GM12878 (cell line): ENCODE measurements at regions not wholly inside any gene's neighbourhood (a gene's known extent, or its start where the extent isn't known, plus 50 kb on each side); places are given as distances from the start of the nearest gene placed in this dataset.

Experiments
- ATAC-seq: fragments of 200-7000 bp; cut with Tn5 transposase; 3 replicates; pipeline ENCODE4 v1.9.1; 2020; ENCODE audit warnings: mild to moderate bottlenecking, moderate library complexity
- BruUV-seq: library from RNA; stranded (reverse); fragments of 400-500 nt; replicated peaks from 2 replicates; lab custom pipeline; 2021; lab: Mats Ljungman, UMichigan
- CTCF ChIA-PET: fragments of 300-600 bp; sonication (Branson Sonifier 250); formaldehyde crosslinking; extraction: SDS; loops from one replicate; lab custom pipeline; 2021; ENCODE audit warnings: inconsistent platforms; lab: Yijun Ruan, JAX
- POLR2A ChIA-PET: fragments of 350-600 bp; formaldehyde crosslinking; extraction: SDS; loops from one replicate; lab custom pipeline; 2021; ENCODE audit warnings: inconsistent platforms; lab: Charles Lee
- RAD21 ChIA-PET: fragments of 300-600 bp; sonication (Branson Sonifier 250); formaldehyde crosslinking; loops from one replicate; lab custom pipeline; 2023; ENCODE audit warnings: antibody characterized with exemption; ENCODE audit not compliant: unreplicated experiment; lab: Charles Lee
- SMC1A ChIA-PET: fragments of 300-600 bp; sonication (Branson Sonifier 250); formaldehyde crosslinking; loops from one replicate; lab custom pipeline; 2023; ENCODE audit not compliant: unreplicated experiment, uncharacterized antibody; lab: Charles Lee
- DNase-seq: peaks from one replicate; pipeline ENCODE4 v3.0.0-alpha.2; 2011; ENCODE audit warnings: low read depth, low spot score
- FAIRE-seq: peaks from 3 replicates; lab custom pipeline; 2011; peaks lifted over from hg19 to GRCh38; lab: Jason Lieb, UNC
- H2AFZ ChIP-seq: 2 replicates; pipeline ENCODE4 v1.6.0; 2011; ENCODE audit warnings: low read depth, low read length, control low read depth; ENCODE audit not compliant: control insufficient read depth
- H3K27ac ChIP-seq: 2 replicates; pipeline ENCODE4 v1.5.1; 2011; ENCODE audit warnings: control low read depth; ENCODE audit not compliant: control insufficient read depth, insufficient read depth
- H3K27me3 ChIP-seq, 2 experiments: replicated peaks in 1 of 2; 2 replicates each; pipeline versions ENCODE4 v1.6.0 to v1.6.1; 2011; ENCODE audit warnings: low read length in 1 of 2; ENCODE audit not compliant: control insufficient read depth in 2 of 2, insufficient read depth in 2 of 2
- H3K36me3 ChIP-seq, 2 experiments: 2 replicates each; pipeline ENCODE4 v1.5.1; 2011; ENCODE audit warnings: low read length in 1 of 2; ENCODE audit not compliant: control insufficient read depth in 2 of 2, insufficient read depth in 2 of 2
- H3K4me1 ChIP-seq: 2 replicates; pipeline ENCODE4 v1.6.1; 2011; ENCODE audit warnings: mild to moderate bottlenecking, low read length, moderate library complexity, mixed read lengths; ENCODE audit not compliant: control insufficient read depth, insufficient read depth
- H3K4me2 ChIP-seq: 2 replicates; pipeline ENCODE4 v1.6.0; 2011; ENCODE audit warnings: control low read depth; ENCODE audit not compliant: control insufficient read depth, insufficient read depth
- H3K4me3 ChIP-seq: fragments of 200-600 bp; sonication (generic); 2 replicates; pipeline ENCODE4 v1.5.1; 2016
- H3K79me2 ChIP-seq: 2 replicates; pipeline ENCODE4 v1.6.0; 2011; ENCODE audit warnings: low read length; ENCODE audit not compliant: control insufficient read depth, insufficient read depth
- H3K9ac ChIP-seq: 2 replicates; pipeline ENCODE4 v1.8.0; 2011; ENCODE audit warnings: low read length, control low read depth, mixed read lengths; ENCODE audit not compliant: control insufficient read depth, insufficient read depth
- H3K9me3 ChIP-seq: replicated peaks from 3 replicates; pipeline ENCODE4 v1.5.1; 2011; ENCODE audit warnings: mild to moderate bottlenecking, low read length; ENCODE audit not compliant: control insufficient read depth, insufficient read depth
- H4K20me1 ChIP-seq: 2 replicates; pipeline ENCODE4 v1.6.0; 2011; ENCODE audit not compliant: control insufficient read depth, insufficient read depth
- BRCA1 ChIP-seq: IDR thresholded peaks from 2 replicates; pipeline ENCODE4 v1.6.1; 2011; ENCODE audit warnings: low read depth, low read length, improper control_type of control experiment
- HDAC6 ChIP-seq: fragments of 200-600 bp; sonication (generic); IDR thresholded peaks from one replicate; pipeline ENCODE4 v1.8.0; 2017; ENCODE audit warnings: antibody characterized with exemption; ENCODE audit not compliant: unreplicated experiment
- MTA2 ChIP-seq: fragments of 450-650 bp; IDR thresholded peaks from 2 replicates; pipeline ENCODE4 v1.6.1; 2016; ENCODE audit warnings: low read depth, mild to moderate bottlenecking, moderate library complexity
- NBN ChIP-seq: fragments of 450-650 bp; IDR thresholded peaks from 2 replicates; pipeline ENCODE4 v1.6.1; 2016
- NR2C1 ChIP-seq: fragments of 450-650 bp; IDR thresholded peaks from 2 replicates; pipeline ENCODE4 v1.6.1; 2017; ENCODE audit warnings: antibody characterized with exemption, mild to moderate bottlenecking, moderate library complexity
- RELA ChIP-seq: fragments of 450-650 bp; IDR thresholded peaks from 2 replicates; pipeline ENCODE4 v1.8.0; 2014; ENCODE audit warnings: borderline replicate concordance; ENCODE audit not compliant: partially characterized antibody
- SMAD1 ChIP-seq: fragments of 450-650 bp; IDR thresholded peaks from 2 replicates; pipeline ENCODE4 v1.6.1; 2018; ENCODE audit warnings: mild to moderate bottlenecking, low read depth; ENCODE audit not compliant: partially characterized antibody
- SMAD5 ChIP-seq: IDR thresholded peaks from 2 replicates; pipeline ENCODE4 v1.6.1; 2016; ENCODE audit warnings: antibody characterized with exemption, low read depth
- SP1 ChIP-seq: IDR thresholded peaks from one replicate; pipeline ENCODE4 v1.6.1; 2011; ENCODE audit warnings: low read depth, low read length
- SRF ChIP-seq, 2 experiments: IDR thresholded peaks; 2 replicates each; pipeline ENCODE4 v1.6.1; 2011; ENCODE audit warnings: low read depth in 2 of 2, low read length in 2 of 2, mild to moderate bottlenecking in 1 of 2, moderate library complexity in 1 of 2
- TBL1XR1 ChIP-seq: IDR thresholded peaks from 2 replicates; pipeline ENCODE4 v1.6.1; 2012; ENCODE audit warnings: low read depth, low read length, improper control_type of control experiment
- USF1 ChIP-seq: IDR thresholded peaks from 2 replicates; pipeline ENCODE4 v1.6.1; 2011; ENCODE audit warnings: borderline replicate concordance, low read depth, mild to moderate bottlenecking, moderate library complexity, mixed read lengths, low read length; ENCODE audit not compliant: insufficient read depth; ENCODE audit errors: extremely low read length
- YBX1 ChIP-seq: fragments of 450-650 bp; IDR thresholded peaks from 2 replicates; pipeline ENCODE4 v1.6.1; 2016; ENCODE audit warnings: antibody characterized with exemption
- ZBTB11 ChIP-seq: fragments of 450-650 bp; formaldehyde crosslinking; IDR thresholded peaks from 2 replicates; pipeline ENCODE4 v1.5.0; 2022; ENCODE audit warnings: mild to moderate bottlenecking, missing genetic modification characterization
- ZNF687 ChIP-seq: fragments of 450-650 bp; IDR thresholded peaks from 2 replicates; pipeline ENCODE4 v1.6.1; 2017; ENCODE audit warnings: mild to moderate bottlenecking, moderate library complexity
- WGBS: methylation state at CpG from one replicate; pipeline ENCODE4 v1.1.6; 2016; ENCODE audit warnings: low lambda C conversion rate; ENCODE audit not compliant: insufficient replicate concordance, insufficient coverage; ENCODE audit errors: missing lambda C conversion rate; 5-methylcytosine and 5-hydroxymethylcytosine counted together
- in situ Hi-C: fragments of 300-500 bp; cut with MboI; formaldehyde crosslinking; loops from 9 replicates; pipeline ENCODE4 v1.14.3; 2018; ENCODE audit warnings: mixed read lengths
- intact Hi-C: fragments of 100-400 bp; cut with micrococcal nuclease; formaldehyde crosslinking; loops from one replicate; pipeline ENCODE4 v1.14.2; 2022; ENCODE audit not compliant: unreplicated experiment

- TF ChIP-seq ZBTB11: no peak
- TF ChIP-seq YBX1: no peak
- TF ChIP-seq BRCA1: no peak
- no peak for TF ChIP-seq MTA2
These were observed 122.8 kb upstream of the MTNR1B start (continued) for GRCh38 chr11:92846491-92847125.

- FAIRE-seq (no peak), DNase-seq (no peak), ATAC-seq (no peak)
- H3K9me3 ChIP-seq: no peaks in the 10 kb centered on the region
- intact Hi-C loops: no loop called here
- ChIA-PET RAD21 (no interaction called here), POLR2A (no interaction called here), CTCF (no interaction called here), SMC1A (no interaction called here)
- H3K9ac ChIP-seq: no peak overlapping the region
- no peak overlapping the region for H3K27ac ChIP-seq
- in situ Hi-C loops: no loop called here
- no peak overlapping the region for H3K4me2 ChIP-seq
- 35% methylated on average over 4 of the region's 4 CpGs for WGBS
- H2AFZ ChIP-seq: no peak overlapping the region
- no TSS peak for BruUV-seq
- H3K79me2 ChIP-seq: no peaks in the 10 kb centered on the region
- no peaks in the 10 kb centered on the region for H4K20me1 ChIP-seq
- H3K4me1 ChIP-seq: no peaks in the 10 kb centered on the region
- no peaks in the 10 kb centered on the region for H3K27me3 ChIP-seq
- H3K4me3 ChIP-seq: no peak overlapping the region
- H3K36me3 ChIP-seq: no peaks in the 10 kb centered on the region; a peak in 1 of 4 replicates
- no peak for TF ChIP-seq SRF (IDR thresholded peaks at IDR 0.05; ENCODE audit: low read depth in 2 of 2, low read length in 2 of 2)
- TF ChIP-seq HDAC6: no peak
- no peak for TF ChIP-seq SMAD1
- TF ChIP-seq ZNF687: no peak
- no peak for TF ChIP-seq SP1
- TF ChIP-seq RELA: no peak
- TF ChIP-seq SMAD5: no peak
- no peak for TF ChIP-seq NR2C1
- TF ChIP-seq USF1: no peak
- no peak for TF ChIP-seq TBL1XR1
- TF ChIP-seq NBN: no peak
These were observed 120.9 kb upstream of the MTNR1B start for GRCh38 chr11:92848578-92848977.
